ENCODE measurements at regions not wholly inside any gene's neighbourhood (a gene's known extent, or its start where the extent isn't known, plus 50 kb on each side); places are given as distances from the start of the nearest gene placed in this dataset.

GRCh38 chr13:37960427-37960826 is 90.9 kb upstream of the TRPC4 start:
- TF ChIP-seq CTCF (conservative IDR thresholded peaks at IDR 0.05; ENCODE audit: low read depth, low read length) = peak; percentile 55
- no peak for TF ChIP-seq EZH2 (IDR thresholded peaks at IDR 0.05; ENCODE audit: low read length, unreplicated experiment)
- TF ChIP-seq EZH2phosphoT487 (IDR thresholded peaks at IDR 0.05; ENCODE audit: borderline replicate concordance, low read length) = no peak

Measured in PC-3 (cell line).